Body of pancreas (tissue), 4 donors: ENCODE measurements at regions not wholly inside any gene's neighbourhood (a gene's known extent, or its start where the extent isn't known, plus 50 kb on each side); places are given as distances from the start of the nearest gene placed in this dataset.

Experiments used
- ATAC-seq: fragments of 150-250 bp; one replicate; pipeline ENCODE4 v1.9.1; 2016
- DNase-seq, 4 donors: peaks; one replicate each; pipeline ENCODE4 v3.0.0-alpha.2; 2019
- H3K27ac ChIP-seq, 4 donors: fragments of 200-600 bp; sonication (generic); 1 replicate in 3 of 4; 2 replicates in 1 of 4; pipeline versions ENCODE4 v1.5.1 to v1.6.1; 2016 to 2019; ENCODE audit warnings: mild to moderate bottlenecking in 1 of 4, mixed read lengths in 1 of 4, moderate library complexity in 1 of 4
- H3K27me3 ChIP-seq, 2 donors: fragments of 200-600 bp; sonication (generic); one replicate each; pipeline ENCODE4 v1.6.0; 2016; ENCODE audit warnings: mild to moderate bottlenecking in 1 of 2
- H3K36me3 ChIP-seq, 2 donors: fragments of 200-600 bp; sonication (generic); replicated peaks in 1 of 2; 2 replicates each; pipeline ENCODE4 v1.5.1; 2016; ENCODE audit warnings: low read depth in 2 of 2; ENCODE audit not compliant: insufficient read depth in 1 of 2
- H3K4me1 ChIP-seq: fragments of 200-600 bp; sonication (generic); one replicate; pipeline ENCODE4 v1.6.0; 2016
- H3K4me3 ChIP-seq, 2 donors: fragments of 200-600 bp; sonication (generic); 1 replicate in 1 of 2; 2 replicates in 1 of 2; pipeline ENCODE4 v1.5.1; 2016 to 2019
- H3K9me3 ChIP-seq, 3 donors: fragments of 200-600 bp; sonication (generic); 1 replicate in 2 of 3; 2 replicates in 1 of 3; pipeline ENCODE4 v1.5.1; 2016
- POLR2A ChIP-seq, 3 donors: fragments of 450-650 bp; IDR thresholded peaks; one replicate each; pipeline ENCODE4 v1.6.1; 2016; ENCODE audit warnings: antibody characterized with exemption in 3 of 3, mild to moderate bottlenecking in 2 of 3
- WGBS, 2 donors: methylation state at CpG; one replicate each; pipeline ENCODE4 v1.1.5; 2017; 5-methylcytosine and 5-hydroxymethylcytosine counted together
- intact Hi-C: fragments of 100-400 bp; cut with DNase I; formaldehyde crosslinking; loops from one replicate; pipeline ENCODE4 v1.15.1; 2023
- TF ChIP-seq, protein P1 (sequence below), 7 experiments: fragments of 450-650 bp in 4 of 7; fragments of 200-600 bp in 3 of 7; sonication (generic) in 3 of 7; IDR thresholded peaks; one replicate each; pipeline ENCODE4 v1.5.1; 2016 to 2019; ENCODE audit warnings: antibody characterized with exemption in 7 of 7

GRCh38 chr12:18171571-18171970, 81.6 kb upstream of the RERGL start:
- H3K27me3 ChIP-seq, result no peaks in the 10 kb centered on the region
- H3K4me3 ChIP-seq, result no peak overlapping the region
- no peak for ATAC-seq
- H3K36me3 ChIP-seq, result no peaks in the 10 kb centered on the region
- no peak for DNase-seq
- 58 to 74% methylated on average over 1 of the region's 1 CpG for WGBS, 2 donors
- intact Hi-C loops, result no loop called here
- no peak overlapping the region for H3K27ac ChIP-seq
- no peaks in the 10 kb centered on the region for H3K4me1 ChIP-seq
- TF ChIP-seq, protein P1, sequence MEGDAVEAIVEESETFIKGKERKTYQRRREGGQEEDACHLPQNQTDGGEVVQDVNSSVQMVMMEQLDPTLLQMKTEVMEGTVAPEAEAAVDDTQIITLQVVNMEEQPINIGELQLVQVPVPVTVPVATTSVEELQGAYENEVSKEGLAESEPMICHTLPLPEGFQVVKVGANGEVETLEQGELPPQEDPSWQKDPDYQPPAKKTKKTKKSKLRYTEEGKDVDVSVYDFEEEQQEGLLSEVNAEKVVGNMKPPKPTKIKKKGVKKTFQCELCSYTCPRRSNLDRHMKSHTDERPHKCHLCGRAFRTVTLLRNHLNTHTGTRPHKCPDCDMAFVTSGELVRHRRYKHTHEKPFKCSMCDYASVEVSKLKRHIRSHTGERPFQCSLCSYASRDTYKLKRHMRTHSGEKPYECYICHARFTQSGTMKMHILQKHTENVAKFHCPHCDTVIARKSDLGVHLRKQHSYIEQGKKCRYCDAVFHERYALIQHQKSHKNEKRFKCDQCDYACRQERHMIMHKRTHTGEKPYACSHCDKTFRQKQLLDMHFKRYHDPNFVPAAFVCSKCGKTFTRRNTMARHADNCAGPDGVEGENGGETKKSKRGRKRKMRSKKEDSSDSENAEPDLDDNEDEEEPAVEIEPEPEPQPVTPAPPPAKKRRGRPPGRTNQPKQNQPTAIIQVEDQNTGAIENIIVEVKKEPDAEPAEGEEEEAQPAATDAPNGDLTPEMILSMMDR (IDR thresholded peaks at IDR 0.05), result no peak
- TF ChIP-seq POLR2A (IDR thresholded peaks at IDR 0.05), result no peak
- no peaks in the 10 kb centered on the region for H3K9me3 ChIP-seq

DNA sequence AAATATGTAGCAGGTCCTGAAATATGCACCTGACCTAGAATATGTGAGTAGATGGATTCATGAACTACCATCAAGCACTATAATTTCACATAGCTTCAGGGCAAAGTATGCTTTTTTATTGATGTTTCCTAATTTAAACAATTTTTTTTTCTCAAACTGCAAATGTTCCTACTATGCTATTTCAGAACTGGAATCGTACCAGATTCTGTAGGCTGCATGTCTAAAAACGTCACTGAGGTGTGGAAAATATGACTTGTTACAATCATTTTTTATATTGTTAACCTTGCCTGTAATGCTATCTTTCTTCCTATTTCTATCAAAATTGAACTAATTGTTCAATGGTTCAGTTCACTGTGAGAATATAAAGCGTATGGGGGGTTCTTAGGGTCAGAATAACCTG, 78.0 kb upstream of the RERGL start:
- intact Hi-C loops, result no loop called here
- Histone ChIP-seq H3K4me3 (no peak overlapping the region), H3K9me3 (no peaks in the 10 kb centered on the region), H3K36me3 (no peaks in the 10 kb centered on the region), H3K27ac (no peak overlapping the region), H3K4me1 (no peaks in the 10 kb centered on the region), H3K27me3 (no peaks in the 10 kb centered on the region)
- TF ChIP-seq, protein P1 (IDR thresholded peaks at IDR 0.05), result no peak
- TF ChIP-seq POLR2A (IDR thresholded peaks at IDR 0.05), result no peak
- WGBS, 2 donors, result 45 to 48% methylated on average over 3 of the region's 3 CpGs
- DNase-seq (no peak), ATAC-seq (no peak)

- no peak for ATAC-seq
These were observed 75.9 kb upstream of the RERGL start for GRCh38 chr12:18165889-18166288.

GRCh38 chr12:18165422-18165871, 75.5 kb upstream of the RERGL start:
- TF ChIP-seq, protein P1 (IDR thresholded peaks at IDR 0.05), result no peak
- TF ChIP-seq POLR2A (IDR thresholded peaks at IDR 0.05), result no peak
- 16 to 21% methylated on average over 2 of the region's 2 CpGs for WGBS, 2 donors
- ATAC-seq (peak; percentile 40), DNase-seq (no peak)
- Histone ChIP-seq H3K9me3 (no peaks in the 10 kb centered on the region), H3K27ac (no peak overlapping the region), H3K4me1 (no peaks in the 10 kb centered on the region), H3K36me3 (no peaks in the 10 kb centered on the region), H3K27me3 (no peaks in the 10 kb centered on the region), H3K4me3 (no peak overlapping the region)
- intact Hi-C loops, result no loop called here

More at GRCh38 chr12:18165889-18166288, 75.9 kb upstream of the RERGL start:
- 52 to 62% methylated on average over 2 of the region's 2 CpGs for WGBS, 2 donors
- TF ChIP-seq POLR2A (IDR thresholded peaks at IDR 0.05), result no peak
- TF ChIP-seq, protein P1 (IDR thresholded peaks at IDR 0.05), result no peak
- Histone ChIP-seq H3K9me3 (no peaks in the 10 kb centered on the region), H3K36me3 (no peaks in the 10 kb centered on the region), H3K4me1 (no peaks in the 10 kb centered on the region), H3K27ac (no peak overlapping the region), H3K4me3 (no peak overlapping the region), H3K27me3 (no peaks in the 10 kb centered on the region)
- DNase-seq, result no peak
- intact Hi-C loops, result no loop called here

DNA sequence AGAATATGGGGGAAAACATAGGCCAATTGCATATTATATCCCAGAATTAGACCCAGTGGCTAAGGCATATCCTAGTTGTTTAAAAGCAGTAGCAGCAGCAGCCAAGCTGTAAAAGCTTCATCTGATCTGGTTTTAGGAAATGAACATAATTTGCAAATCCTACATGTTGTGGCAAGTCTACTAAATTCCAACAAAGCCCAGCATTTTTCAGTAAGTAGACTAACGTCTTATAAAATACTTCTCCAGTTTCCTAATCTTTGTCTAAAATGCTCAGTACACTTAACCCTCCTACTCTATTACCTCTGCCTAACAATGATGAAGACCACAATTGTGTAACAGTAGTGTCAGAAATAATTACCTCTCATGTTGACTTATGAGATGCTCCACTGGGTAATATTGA, 70.9 kb upstream of the RERGL start:
- Histone ChIP-seq H3K27ac (no peak overlapping the region), H3K4me1 (no peaks in the 10 kb centered on the region), H3K27me3 (no peaks in the 10 kb centered on the region), H3K9me3 (peaks cover 0 to 8% (median 0%) of the 10 kb centered on the region in 3 donors), H3K4me3 (no peak overlapping the region), H3K36me3 (no peaks in the 10 kb centered on the region)
- ATAC-seq (no peak), DNase-seq (no peak)
- TF ChIP-seq, protein P1 (IDR thresholded peaks at IDR 0.05), result no peak
- intact Hi-C loops, result no loop called here
- 53 to 59% methylated on average over 1 of the region's 1 CpG for WGBS, 2 donors
